Ishikawa (cell line): ENCODE measurements at regions not wholly inside any gene's neighbourhood (a gene's known extent, or its start where the extent isn't known, plus 50 kb on each side); places are given as distances from the start of the nearest gene placed in this dataset.
A peak's percentile ranks its signal among the peaks of the same experiment; 100 is the strongest.

Source experiments
- CEBPB ChIP-seq: IDR thresholded peaks from 2 replicates; pipeline ENCODE4 v1.6.1; 2012
- CREB1 ChIP-seq: IDR thresholded peaks from 2 replicates; pipeline ENCODE4 v1.6.1; 2012; ENCODE audit warnings: low read depth
- EGR1 ChIP-seq: IDR thresholded peaks from 2 replicates; pipeline ENCODE4 v1.6.1; 2012
- EP300 ChIP-seq: IDR thresholded peaks from 2 replicates; pipeline ENCODE4 v1.6.1; 2012; ENCODE audit warnings: borderline replicate concordance
- FOXM1 ChIP-seq: IDR thresholded peaks from 2 replicates; pipeline ENCODE4 v1.6.1; 2012; ENCODE audit warnings: low read depth, borderline replicate concordance
- NFIC ChIP-seq: IDR thresholded peaks from 2 replicates; pipeline ENCODE4 v1.6.1; 2012
- RAD21 ChIP-seq: IDR thresholded peaks from 2 replicates; pipeline ENCODE4 v1.6.1; 2012; ENCODE audit warnings: low read depth
- TAF1 ChIP-seq: IDR thresholded peaks from 2 replicates; pipeline ENCODE4 v1.6.1; 2012; ENCODE audit warnings: low read depth, mild to moderate bottlenecking
- TCF12 ChIP-seq: IDR thresholded peaks from 2 replicates; pipeline ENCODE4 v1.6.1; 2012; ENCODE audit warnings: low read depth
- TEAD4 ChIP-seq: IDR thresholded peaks from 2 replicates; pipeline ENCODE4 v1.6.1; 2012
- YY1 ChIP-seq: IDR thresholded peaks from 2 replicates; pipeline ENCODE4 v1.6.1; 2012; ENCODE audit warnings: low read depth
- ZBTB7A ChIP-seq: IDR thresholded peaks from 2 replicates; pipeline ENCODE4 v1.6.1; 2012; ENCODE audit warnings: low read depth
- TF ChIP-seq, protein P1 (sequence below): IDR thresholded peaks from 2 replicates; pipeline ENCODE4 v1.6.1; 2012
- TF ChIP-seq, protein P2 (sequence below): IDR thresholded peaks from 2 replicates; pipeline ENCODE4 v1.6.1; 2012
- TF ChIP-seq, protein P3 (sequence below): IDR thresholded peaks from 2 replicates; pipeline ENCODE4 v1.6.1; 2012; ENCODE audit warnings: low read depth, mild to moderate bottlenecking

DNA sequence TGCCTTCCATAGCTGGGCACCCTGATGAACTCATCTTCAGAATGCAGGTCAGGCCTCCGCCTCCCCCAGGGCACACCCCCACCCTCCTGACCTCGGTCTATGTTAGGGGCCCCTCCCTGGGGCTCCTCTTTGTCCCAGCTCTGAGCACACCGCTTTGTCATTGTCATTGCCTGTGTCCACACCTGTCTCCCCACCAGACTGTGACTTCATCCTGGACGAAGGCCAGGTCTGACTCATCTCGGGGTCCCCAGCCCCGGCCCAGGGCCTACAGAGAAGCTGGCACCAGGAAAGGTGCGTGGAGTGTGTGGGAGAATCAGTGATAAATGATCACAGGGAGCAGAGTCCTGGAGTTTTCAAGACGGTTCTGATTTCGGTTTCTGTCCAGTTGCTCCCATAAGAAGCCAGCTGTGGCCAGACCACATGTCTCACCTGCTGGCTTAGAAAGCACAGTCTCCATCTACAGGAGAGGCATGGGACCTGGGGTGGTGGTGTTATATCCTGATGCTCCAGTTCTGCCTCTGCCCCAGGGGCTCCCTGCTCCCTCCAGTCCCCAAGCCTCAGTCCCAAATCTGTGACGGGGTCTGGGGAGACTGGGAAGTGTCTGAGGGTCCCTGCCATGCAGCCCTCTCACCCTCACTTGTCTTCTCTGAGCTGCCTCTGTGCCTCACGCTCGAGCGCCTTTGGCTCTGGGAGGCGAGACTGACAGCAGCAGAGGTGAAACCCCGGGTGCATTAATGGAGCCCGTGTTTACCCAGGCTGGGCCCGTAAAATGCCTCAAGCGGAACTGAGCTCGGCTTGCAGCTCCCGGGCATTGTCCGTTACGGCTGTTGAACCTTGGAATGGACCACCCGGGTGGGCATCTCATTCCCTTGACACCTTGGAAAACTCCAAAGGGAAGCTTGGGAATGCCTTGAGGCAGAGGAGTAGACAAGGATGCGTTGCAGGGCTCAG, 85.5 kb upstream of the WNT11 start:
- TF ChIP-seq TAF1 = no peak
- peak; percentile 80 for TF ChIP-seq NFIC
- TF ChIP-seq RAD21 = peak; percentile 27; the same call in 1 of the 2 replicates
- TF ChIP-seq CREB1 = no peak
- TF ChIP-seq EP300 = peak; percentile 67; the same call in 1 of the 2 replicates
- peak; percentile 90 for TF ChIP-seq TCF12
- TF ChIP-seq, protein P1, sequence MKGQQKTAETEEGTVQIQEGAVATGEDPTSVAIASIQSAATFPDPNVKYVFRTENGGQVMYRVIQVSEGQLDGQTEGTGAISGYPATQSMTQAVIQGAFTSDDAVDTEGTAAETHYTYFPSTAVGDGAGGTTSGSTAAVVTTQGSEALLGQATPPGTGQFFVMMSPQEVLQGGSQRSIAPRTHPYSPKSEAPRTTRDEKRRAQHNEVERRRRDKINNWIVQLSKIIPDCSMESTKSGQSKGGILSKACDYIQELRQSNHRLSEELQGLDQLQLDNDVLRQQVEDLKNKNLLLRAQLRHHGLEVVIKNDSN = no peak
- TF ChIP-seq ZBTB7A = peak; percentile 74; the same call in 1 of the 2 replicates
- TF ChIP-seq, protein P2, sequence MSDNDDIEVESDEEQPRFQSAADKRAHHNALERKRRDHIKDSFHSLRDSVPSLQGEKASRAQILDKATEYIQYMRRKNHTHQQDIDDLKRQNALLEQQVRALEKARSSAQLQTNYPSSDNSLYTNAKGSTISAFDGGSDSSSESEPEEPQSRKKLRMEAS = peak; percentile 43
- peak; percentile 83 for TF ChIP-seq TEAD4
- no peak for TF ChIP-seq CEBPB
- TF ChIP-seq, protein P3, sequence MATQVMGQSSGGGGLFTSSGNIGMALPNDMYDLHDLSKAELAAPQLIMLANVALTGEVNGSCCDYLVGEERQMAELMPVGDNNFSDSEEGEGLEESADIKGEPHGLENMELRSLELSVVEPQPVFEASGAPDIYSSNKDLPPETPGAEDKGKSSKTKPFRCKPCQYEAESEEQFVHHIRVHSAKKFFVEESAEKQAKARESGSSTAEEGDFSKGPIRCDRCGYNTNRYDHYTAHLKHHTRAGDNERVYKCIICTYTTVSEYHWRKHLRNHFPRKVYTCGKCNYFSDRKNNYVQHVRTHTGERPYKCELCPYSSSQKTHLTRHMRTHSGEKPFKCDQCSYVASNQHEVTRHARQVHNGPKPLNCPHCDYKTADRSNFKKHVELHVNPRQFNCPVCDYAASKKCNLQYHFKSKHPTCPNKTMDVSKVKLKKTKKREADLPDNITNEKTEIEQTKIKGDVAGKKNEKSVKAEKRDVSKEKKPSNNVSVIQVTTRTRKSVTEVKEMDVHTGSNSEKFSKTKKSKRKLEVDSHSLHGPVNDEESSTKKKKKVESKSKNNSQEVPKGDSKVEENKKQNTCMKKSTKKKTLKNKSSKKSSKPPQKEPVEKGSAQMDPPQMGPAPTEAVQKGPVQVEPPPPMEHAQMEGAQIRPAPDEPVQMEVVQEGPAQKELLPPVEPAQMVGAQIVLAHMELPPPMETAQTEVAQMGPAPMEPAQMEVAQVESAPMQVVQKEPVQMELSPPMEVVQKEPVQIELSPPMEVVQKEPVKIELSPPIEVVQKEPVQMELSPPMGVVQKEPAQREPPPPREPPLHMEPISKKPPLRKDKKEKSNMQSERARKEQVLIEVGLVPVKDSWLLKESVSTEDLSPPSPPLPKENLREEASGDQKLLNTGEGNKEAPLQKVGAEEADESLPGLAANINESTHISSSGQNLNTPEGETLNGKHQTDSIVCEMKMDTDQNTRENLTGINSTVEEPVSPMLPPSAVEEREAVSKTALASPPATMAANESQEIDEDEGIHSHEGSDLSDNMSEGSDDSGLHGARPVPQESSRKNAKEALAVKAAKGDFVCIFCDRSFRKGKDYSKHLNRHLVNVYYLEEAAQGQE = no peak
- no peak for TF ChIP-seq EGR1
- no peak for TF ChIP-seq FOXM1
- TF ChIP-seq YY1 = peak; percentile 37; the same call in 1 of the 2 replicates

DNA sequence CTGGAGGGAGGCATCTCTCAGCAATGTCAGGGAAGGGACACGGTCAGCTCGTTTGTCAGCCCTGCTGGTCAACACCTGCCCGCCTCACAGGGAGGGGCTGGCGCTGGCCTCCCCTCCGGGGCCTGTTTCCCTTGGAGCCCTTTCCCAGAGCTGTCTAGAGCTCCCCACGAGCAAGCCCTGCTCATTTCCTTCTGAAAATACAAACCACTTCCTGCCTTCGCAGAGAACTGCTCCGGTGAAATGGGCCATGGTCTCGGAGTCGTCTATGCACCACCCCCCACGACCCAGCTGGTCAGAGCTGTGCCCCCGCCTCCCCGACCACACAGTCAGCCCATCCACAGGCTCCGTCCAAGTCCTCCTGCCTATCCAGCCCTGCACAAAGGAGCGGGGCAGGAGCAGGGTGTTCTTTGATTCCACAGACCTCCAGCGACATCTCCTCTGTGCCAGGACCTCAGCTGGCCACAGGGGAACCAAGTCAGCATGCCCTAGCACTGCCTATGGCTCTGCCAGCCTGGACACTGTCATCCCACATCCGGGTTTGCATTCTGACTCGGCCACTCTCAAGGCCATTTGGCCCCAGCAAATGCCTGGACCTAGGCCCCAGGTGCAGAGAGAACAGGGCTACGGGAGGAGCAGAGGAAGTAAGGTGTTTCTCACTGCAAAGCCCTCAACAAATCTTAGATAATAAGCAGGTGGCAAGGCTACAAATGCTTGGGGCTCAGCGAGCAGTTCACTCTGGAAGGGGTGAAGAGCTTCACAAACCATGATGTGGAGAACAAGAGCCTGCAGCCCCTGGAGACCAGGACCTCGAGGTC, 82.1 kb upstream of the WNT11 start:
- TF ChIP-seq, protein P1 = no peak
- TF ChIP-seq YY1 (no peak), RAD21 (no peak), CEBPB (no peak)

DNA sequence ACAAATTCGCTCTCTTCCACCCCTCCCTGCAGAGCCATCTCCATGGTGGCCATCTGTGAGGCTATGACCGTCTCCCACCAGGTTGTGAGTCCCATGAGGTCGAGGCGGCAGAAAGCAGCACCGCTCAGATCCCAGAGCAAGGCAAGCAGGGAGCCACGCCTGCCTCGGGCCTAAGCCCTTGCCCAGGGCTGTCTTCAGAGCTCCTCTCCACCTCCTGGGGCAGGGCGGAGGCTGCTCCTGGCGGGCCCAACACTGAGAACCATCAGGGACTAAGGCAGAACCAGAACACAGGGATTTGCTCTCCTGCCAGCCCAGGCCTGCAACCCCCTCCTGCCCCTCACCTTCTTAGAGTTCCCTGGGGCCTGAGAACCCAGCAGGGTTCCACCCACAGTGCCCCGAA, 80.9 kb upstream of the WNT11 start:
- TF ChIP-seq YY1 (no peak), TCF12 (no peak), CEBPB (no peak), NFIC (no peak), EP300 (no peak), EGR1 (no peak), FOXM1 (no peak), TEAD4 (no peak), ZBTB7A (no peak), CREB1 (no peak), TAF1 (no peak), RAD21 (no peak)
- TF ChIP-seq, protein P2 = no peak
- TF ChIP-seq, protein P3 = no peak
- TF ChIP-seq, protein P1 = no peak

DNA sequence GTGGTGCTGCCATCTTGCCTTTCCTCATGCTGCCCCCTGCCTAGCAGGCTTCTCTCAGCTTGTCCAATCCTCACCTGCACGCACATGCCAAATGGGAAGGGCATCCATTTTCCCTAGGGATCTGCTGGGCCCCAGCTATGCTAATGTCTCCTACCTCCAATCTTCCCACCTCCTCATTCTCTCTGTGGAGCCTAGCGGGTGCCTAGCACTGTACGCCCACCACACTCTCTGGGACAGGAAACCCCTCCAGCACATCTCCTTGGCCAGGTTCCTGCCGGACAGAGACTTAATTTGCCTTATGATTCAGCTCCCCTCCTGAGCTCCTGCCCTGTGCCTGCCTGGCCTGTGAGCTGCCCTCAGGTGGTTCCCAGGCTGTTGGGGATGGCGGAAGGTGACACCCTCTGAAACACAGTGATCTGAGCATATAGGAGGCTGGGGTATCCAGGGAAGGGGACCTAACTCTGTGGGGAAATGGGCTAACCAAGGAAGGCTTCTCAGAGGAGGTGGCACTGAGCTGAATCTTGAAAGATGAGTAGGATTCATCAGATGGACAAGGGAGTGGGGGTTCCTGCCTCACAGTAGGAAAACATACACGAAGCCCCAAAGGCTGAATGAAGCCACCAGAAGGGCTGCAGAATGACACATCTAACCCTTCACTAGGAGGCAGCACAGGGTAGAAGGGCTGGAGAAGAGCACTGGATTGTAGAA, 79.2 kb upstream of the WNT11 start:
- TF ChIP-seq NFIC = no peak
- no peak for TF ChIP-seq TCF12
- TF ChIP-seq RAD21 = no peak
- no peak for TF ChIP-seq YY1
- TF ChIP-seq, protein P2 = no peak
- no peak for TF ChIP-seq FOXM1
